Kidney tubule cell (primary cell): ENCODE measurements at regions not wholly inside any gene's neighbourhood (a gene's known extent, or its start where the extent isn't known, plus 50 kb on each side); places are given as distances from the start of the nearest gene placed in this dataset.
"Not testable (repeated sequence)": the region's sequence is repeated elsewhere in the genome, so short reads cannot be mapped to it uniquely, and the experiment has no call there.

Experiments
- DNase-seq: peaks from one replicate; pipeline ENCODE4 v3.0.0-alpha.2; 2018; ENCODE audit warnings: low spot score

GRCh38 chr5:27797220-27797619 is 758.8 kb upstream of the CDH9 start:
- DNase-seq, result no peak

- no peak for DNase-seq
Observed at GRCh38 chr5:27788184-27788583, 749.8 kb upstream of the CDH9 start.

GRCh38 chr5:27784317-27784716 is 745.9 kb upstream of the CDH9 start:
- no peak for DNase-seq

GRCh38 chr5:27778121-27778520 is 739.7 kb upstream of the CDH9 start:
- no peak for DNase-seq

GRCh38 chr5:27773636-27774035 is 735.2 kb upstream of the CDH9 start:
- no peak for DNase-seq

GRCh38 chr5:27773166-27773565 is 734.8 kb upstream of the CDH9 start:
- no peak for DNase-seq

GRCh38 chr5:27769748-27770402 is 731.5 kb upstream of the CDH9 start:
- no peak for DNase-seq

- peak; percentile 7 for DNase-seq
Observed at GRCh38 chr5:27748847-27749246, 710.5 kb upstream of the CDH9 start.

GRCh38 chr5:27743383-27743979 is 705.1 kb upstream of the CDH9 start:
- DNase-seq, result not testable (repeated sequence)

GRCh38 chr5:27742805-27743204 is 704.4 kb upstream of the CDH9 start:
- no peak for DNase-seq

GRCh38 chr5:27734838-27735237 is 696.5 kb upstream of the CDH9 start:
- DNase-seq, result no peak

GRCh38 chr5:27733237-27733636 is 694.9 kb upstream of the CDH9 start:
- no peak for DNase-seq

- no peak for DNase-seq
Observed at GRCh38 chr5:27727254-27727653, 688.9 kb upstream of the CDH9 start.

GRCh38 chr5:27722337-27722736 is 684.0 kb upstream of the CDH9 start:
- DNase-seq, result no peak

- DNase-seq, result peak; percentile 86
Observed at GRCh38 chr5:27708534-27708933, 670.1 kb upstream of the CDH9 start.

- DNase-seq, result peak; percentile 61
Observed at GRCh38 chr5:27706832-27707231, 668.4 kb upstream of the CDH9 start.

- DNase-seq, result no peak
Observed at GRCh38 chr5:27705661-27706060, 667.3 kb upstream of the CDH9 start.

GRCh38 chr5:27701931-27702903 is 663.8 kb upstream of the CDH9 start:
- peak; percentile 65 for DNase-seq

GRCh38 chr5:27700526-27700925 is 662.1 kb upstream of the CDH9 start:
- DNase-seq, result no peak

GRCh38 chr5:27682600-27682999 is 644.2 kb upstream of the CDH9 start:
- DNase-seq, result peak; percentile 18

GRCh38 chr5:27652505-27652904 is 614.1 kb upstream of the CDH9 start:
- DNase-seq, result no peak

- DNase-seq, result no peak
Observed at GRCh38 chr5:27639005-27639612, 600.7 kb upstream of the CDH9 start.
